SH-SY5Y (cell line): ENCODE measurements at regions not wholly inside any gene's neighbourhood (a gene's known extent, or its start where the extent isn't known, plus 50 kb on each side); places are given as distances from the start of the nearest gene placed in this dataset.

Experiments
- GATA2 ChIP-seq: IDR thresholded peaks from 2 replicates; pipeline ENCODE4 v1.6.1; 2011; ENCODE audit warnings: mild to moderate bottlenecking, low read depth, low read length
- GATA3 ChIP-seq: IDR thresholded peaks from 2 replicates; pipeline ENCODE4 v1.6.1; 2011; ENCODE audit warnings: low read depth, mild to moderate bottlenecking, low read length, moderate library complexity

DNA sequence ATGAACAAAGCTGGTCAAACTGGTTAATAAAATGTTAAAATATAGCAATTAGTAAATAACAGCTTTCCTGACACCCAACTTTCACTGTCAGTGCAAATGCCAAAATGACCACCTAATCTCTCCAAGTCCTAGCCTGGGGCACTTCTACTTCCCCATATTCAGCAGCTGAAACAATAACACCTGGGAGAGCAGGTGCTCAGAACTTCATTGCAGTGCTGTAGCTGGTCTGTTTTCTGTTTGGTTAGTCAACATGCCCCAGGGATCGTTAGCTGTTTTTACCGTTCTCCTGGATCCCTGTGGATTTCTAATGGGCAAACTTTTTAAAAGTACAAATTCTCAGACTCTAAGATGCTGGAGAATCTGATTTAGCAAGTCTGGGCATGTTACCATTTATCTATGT, 759.7 kb downstream of the GALC start:
- TF ChIP-seq GATA3 (no peak), GATA2 (no peak)
